DMS53 treated with DMSO at 0.1 percent for 48 hours (cell line): ENCODE measurements at regions not wholly inside any gene's neighbourhood (a gene's known extent, or its start where the extent isn't known, plus 50 kb on each side); places are given as distances from the start of the nearest gene placed in this dataset.
A peak's percentile ranks its signal among the peaks of the same experiment; 100 is the strongest.

ENCODE experiments used
- DNase-seq: peaks from one replicate; lab custom pipeline; 2025; ENCODE audit not compliant: unreplicated experiment; lab: John Stamatoyannopoulos, UW

GRCh38 chr4:136457577-136457976 lies 1074.7 kb downstream of the PCDH18 start:
- DNase-seq: no peak

DNA sequence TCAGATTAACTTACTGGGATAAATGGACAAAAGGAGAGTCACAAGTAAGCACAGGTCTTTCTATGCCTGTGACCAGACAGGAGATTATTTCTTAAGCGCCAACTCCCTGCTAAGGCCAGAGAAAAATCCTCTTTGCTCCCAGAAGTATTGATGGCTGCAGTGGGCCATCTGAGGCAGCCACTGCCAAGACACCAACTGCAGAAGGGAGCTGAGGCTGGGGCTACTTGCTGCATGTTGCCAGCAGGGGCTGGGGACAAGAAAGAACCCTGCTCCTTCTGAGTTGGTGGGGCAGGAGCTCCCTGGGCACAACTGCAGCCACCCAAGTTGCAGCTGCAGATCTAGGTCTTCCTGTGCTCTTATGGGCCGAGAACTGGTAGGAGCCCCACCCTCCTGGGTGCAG lies 1075.3 kb downstream of the PCDH18 start:
- DNase-seq: no peak

DNA sequence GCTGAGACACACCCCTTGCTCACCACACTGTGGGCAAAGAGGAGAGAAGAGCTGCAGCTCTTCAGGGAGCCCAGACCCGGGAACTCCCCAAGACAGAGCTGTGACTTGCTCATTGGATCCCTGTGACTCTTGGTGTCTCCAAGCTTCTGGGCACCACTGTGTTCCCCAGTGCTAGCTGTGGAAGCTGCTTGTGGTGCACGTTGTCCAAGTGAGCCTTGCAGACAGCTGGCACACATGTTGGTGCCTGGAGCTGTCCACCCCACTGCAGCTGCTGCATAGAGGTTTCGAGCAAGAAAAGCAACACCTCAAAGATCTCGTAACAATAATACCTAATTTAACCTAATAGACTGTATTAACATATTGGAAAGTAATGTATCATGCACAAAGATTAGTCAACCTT lies 1089.3 kb downstream of the PCDH18 start:
- no peak for DNase-seq

- DNase-seq: no peak
These were observed 1089.8 kb downstream of the PCDH18 start for GRCh38 chr4:136442447-136442846.

GRCh38 chr4:136441629-136442282 lies 1090.5 kb downstream of the PCDH18 start:
- DNase-seq: no peak

DNA sequence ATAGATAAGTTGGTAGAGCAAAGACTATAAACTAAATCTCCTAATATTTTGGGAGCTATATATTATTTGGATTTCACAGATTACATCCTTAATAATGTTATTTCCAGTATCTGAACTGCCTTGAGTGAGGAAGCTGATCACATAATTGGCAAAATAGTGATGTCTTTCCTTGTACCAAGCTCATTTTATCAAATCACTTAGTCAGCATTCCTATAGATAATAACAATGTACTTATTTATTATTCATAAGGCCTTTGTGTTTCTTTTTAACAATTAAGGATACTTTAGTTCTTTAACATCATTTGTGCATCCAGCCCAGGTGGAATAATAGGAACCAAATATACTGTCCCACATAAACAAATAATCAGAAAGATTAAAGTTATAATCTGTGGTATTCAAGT lies 1093.6 kb downstream of the PCDH18 start:
- DNase-seq: no peak

- no peak for DNase-seq
These were observed 1108.2 kb downstream of the PCDH18 start for GRCh38 chr4:136424052-136424451.

GRCh38 chr4:136414981-136415380 lies 1117.3 kb downstream of the PCDH18 start:
- DNase-seq: no peak

DNA sequence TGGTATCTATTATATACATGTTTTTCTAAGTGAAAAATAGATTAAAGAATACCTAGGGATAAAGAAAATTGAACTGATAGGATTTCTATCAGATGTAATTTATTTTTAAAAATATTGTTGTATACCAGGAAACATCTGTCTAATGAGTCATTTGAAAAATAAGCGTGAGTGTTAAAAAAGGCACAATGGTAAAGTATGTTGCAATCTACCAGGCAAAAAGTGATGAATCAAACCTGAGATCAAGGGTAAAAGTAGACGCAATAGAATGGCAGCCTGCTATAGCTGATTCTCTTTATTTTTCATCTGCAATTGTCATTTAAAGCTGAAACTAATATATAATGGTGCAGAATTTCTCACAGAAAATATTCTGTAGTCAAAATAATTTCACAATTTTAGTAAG lies 1119.6 kb downstream of the PCDH18 start:
- no peak for DNase-seq

GRCh38 chr4:136400829-136401228 lies 1131.5 kb downstream of the PCDH18 start:
- DNase-seq: no peak

- DNase-seq: no peak
These were observed 1137.0 kb downstream of the PCDH18 start for GRCh38 chr4:136395212-136395722.

GRCh38 chr4:136392576-136392975 lies 1139.7 kb downstream of the PCDH18 start:
- no peak for DNase-seq

DNA sequence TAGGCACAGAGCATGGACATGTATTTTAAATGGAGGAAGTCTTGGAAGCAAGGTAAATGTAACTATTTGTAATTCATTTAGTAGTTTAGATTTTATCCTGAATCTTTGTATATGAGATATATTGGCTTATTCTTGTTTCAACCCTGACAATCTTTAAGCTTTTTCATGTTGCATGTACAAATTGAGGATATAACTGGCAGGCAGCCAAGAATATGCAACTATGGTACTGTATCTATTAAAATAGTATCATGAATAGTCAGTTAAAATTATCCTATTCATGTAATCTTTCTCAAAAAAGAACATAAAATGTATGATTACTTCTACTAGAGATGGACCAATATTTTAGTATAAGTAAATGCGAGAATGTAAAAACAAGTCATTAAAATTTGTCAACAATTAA lies 1141.5 kb downstream of the PCDH18 start:
- no peak for DNase-seq

- DNase-seq: no peak
These were observed 1149.2 kb downstream of the PCDH18 start for GRCh38 chr4:136383082-136383481.

DNA sequence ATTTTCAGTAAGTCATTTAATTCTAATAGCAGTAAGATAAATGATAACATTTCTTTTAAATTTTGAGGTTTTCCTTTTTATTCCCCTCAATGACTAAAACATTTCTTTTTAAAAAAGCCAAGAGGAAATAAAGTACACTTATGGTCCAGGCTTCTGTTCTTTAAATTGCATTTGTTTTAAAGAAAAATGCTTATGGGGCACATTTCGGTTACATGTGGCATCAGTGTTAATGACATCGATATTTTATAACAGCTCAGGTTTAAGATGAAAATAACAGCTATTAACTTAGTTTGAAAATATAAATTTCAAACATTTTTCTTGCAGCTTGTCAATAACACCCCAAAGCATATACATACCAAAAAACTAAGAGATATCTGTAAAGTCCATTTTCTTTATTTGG lies 1161.1 kb downstream of the PCDH18 start:
- DNase-seq: no peak

DNA sequence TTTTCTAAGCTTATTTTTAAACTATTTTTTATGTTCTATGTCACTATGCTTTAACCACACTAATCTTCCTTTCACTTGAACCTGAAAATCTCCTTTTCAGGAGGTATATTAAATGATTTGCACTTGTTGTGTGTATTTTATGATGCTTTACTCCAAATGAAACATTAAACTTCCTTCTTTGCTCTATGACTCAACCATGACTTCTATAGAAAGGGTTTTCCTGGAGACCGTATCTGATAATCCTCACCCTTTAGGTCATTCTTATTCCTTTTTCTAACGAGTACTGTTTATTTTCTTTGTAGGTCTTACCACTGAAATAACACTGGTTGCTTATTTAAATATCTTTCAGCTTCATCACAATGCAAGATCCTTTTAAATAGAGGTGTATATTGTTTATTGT lies 1163.2 kb downstream of the PCDH18 start:
- DNase-seq: peak; percentile 68

- DNase-seq: no peak
These were observed 1174.7 kb downstream of the PCDH18 start for GRCh38 chr4:136357556-136357955.

GRCh38 chr4:136355970-136356369 lies 1176.3 kb downstream of the PCDH18 start:
- no peak for DNase-seq

GRCh38 chr4:136343340-136343739 lies 1189.0 kb downstream of the PCDH18 start:
- DNase-seq: no peak

- no peak for DNase-seq
These were observed 1189.6 kb downstream of the PCDH18 start for GRCh38 chr4:136342666-136343065.

- no peak for DNase-seq
These were observed 1195.1 kb downstream of the PCDH18 start for GRCh38 chr4:136337216-136337615.

- no peak for DNase-seq
These were observed 1195.8 kb downstream of the PCDH18 start for GRCh38 chr4:136336479-136336878.

DNA sequence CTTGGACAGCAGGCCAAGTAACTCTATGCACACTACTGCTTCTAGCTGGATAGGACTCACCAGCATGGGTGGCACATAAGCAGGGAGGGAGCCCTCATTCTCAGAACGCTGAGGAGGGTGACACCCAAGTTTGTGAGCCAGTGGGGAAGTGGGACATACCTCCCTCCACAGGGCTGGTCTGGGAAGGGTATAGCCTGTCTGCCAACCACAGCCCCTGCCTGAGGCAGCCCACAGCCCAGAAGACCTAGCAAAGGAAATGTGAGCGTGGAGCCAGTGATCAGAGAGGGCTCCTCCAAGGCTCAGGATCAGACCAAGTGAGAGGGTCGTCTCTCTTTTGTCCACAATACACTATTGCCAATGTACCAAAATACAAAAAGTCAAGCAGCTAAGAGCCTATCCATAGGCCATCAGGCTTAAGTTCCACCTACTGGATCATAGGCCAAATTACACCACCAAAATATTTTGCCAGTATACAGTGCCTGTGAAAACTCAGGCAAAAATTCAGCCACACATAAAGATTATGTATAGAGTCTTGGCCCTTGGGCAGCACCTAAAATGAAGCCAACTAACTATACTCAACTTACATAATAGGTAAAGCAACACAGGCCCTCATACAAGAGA lies 1203.1 kb downstream of the PCDH18 start:
- no peak for DNase-seq
